ENCODE measurements at regions not wholly inside any gene's neighbourhood (a gene's known extent, or its start where the extent isn't known, plus 50 kb on each side); places are given as distances from the start of the nearest gene placed in this dataset.

DNA sequence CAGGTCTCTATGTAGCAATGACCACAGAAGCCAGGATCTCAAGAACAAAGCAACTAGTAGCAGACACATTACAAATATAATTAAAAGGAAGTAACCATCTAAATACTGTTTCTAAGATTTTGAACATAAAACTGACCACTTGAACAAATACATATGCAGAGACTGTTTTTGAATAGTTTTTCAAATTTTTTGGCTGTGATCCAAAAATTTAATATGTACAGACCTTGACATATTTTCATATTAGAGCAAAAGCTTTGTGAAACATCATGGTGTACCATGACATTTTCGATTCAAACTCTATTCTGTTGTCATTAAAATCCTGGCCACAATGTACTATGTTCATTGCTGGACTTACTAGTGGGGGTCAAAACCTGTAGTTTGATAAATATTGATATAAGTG lies 126.5 kb downstream of the NUDT12 start:
- TF ChIP-seq POLR2A (IDR thresholded peaks at IDR 0.05; ENCODE audit: low read depth, low read length) (no peak), POLR2AphosphoS5 (IDR thresholded peaks at IDR 0.05; ENCODE audit: low read depth, low read length) (no peak)

Measured in GM12892 (cell line).